HuH-7 (cell line): ENCODE measurements at regions not wholly inside any gene's neighbourhood (a gene's known extent, or its start where the extent isn't known, plus 50 kb on each side); places are given as distances from the start of the nearest gene placed in this dataset.
"Not testable (repeated sequence)": the region's sequence is repeated elsewhere in the genome, so short reads cannot be mapped to it uniquely, and the experiment has no call there.

Source experiments
- DNase-seq: peaks from one replicate; pipeline ENCODE4 v3.0.0; 2011; ENCODE audit warnings: low spot score

DNA sequence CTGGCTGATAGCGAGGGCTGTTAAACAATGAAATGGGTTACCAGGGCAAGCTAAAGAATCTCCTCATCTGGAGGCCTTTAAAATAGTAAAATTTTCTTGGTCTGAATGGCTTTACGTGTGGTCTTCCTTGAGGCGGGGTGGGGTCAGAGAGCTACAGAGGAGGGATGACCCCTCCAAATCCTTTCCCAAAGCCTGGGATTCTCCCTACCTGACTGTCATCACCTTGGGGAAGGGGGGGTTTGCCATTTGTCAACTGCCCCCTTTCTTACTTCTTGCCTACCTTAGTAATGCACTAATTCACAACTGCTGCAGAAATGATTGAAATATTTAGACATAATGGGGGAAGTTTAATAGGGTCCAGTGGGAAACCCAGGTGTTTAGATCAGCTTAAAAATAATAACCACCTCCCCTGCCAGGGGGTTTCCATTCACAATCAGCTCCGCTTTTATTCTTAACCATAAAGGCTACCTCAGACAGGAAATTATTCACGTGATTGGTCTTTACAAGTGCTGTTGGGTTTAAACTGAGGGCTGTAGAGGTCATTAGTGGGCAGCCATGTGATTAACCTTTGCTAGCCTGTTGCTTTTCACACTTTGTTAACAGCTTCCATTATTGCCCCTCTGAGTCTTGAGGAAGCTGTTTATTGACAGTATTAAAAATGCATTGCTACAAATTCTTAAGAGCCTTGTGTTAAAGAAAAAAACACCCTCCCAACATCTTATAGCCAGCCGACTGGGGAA lies 276.5 kb upstream of the ATP11B start:
- no peak for DNase-seq

DNA sequence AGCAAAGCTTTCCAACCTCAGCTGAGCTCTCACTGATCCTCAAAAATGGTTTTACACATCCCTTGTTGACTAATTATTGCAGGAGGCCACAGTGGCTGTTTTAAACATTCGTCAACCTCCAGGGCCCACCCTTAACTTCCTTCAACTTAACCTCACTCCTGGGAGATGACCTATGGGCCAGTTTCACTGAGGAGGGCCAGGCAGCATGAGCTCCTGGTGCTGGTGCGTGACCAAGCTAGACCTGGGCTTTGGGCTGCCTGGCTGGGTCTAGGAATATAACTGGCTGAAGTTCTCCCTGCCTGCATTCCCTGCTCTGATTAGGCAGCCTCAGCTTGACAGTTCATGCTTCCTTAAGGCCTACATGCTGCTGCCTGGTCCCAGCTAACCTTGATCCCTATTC lies 273.7 kb upstream of the ATP11B start:
- DNase-seq: no peak

DNA sequence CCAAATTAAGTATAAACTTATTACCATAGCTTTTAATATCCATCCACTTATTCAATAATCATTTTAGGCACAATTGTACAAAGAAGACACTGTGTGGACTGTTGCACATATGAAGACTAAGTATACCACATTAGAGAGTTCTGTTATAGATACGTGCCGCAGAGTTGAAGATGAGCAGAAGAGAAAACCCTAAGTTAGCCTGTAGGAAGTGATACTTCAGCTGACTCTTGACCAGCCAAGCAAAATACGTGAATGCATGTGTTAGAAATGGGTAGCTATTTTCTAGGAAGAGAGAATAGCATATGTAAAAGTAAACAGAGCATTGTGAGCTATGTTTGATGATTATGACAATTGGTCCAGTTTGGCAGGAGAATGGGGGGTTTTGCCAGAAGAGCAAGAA lies 272.0 kb upstream of the ATP11B start:
- DNase-seq: no peak

DNA sequence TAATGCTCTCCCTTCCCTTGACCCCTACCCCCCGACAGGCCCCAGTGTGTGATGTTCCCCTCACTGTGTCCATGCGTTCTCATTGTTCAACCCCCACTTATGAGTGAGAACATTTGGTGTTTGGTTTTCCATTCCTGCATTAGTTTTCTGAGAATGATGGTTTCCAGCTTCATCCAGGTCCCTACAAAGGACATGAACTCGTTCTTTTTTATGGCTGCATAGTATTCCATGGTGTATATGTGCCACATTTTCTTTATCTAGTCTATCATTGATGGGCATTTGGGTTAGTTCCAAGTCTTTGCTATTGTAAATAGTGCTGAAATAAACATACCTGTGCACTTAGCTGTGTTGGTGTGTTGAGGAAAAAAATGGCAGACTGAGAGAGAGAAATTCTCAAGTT lies 269.9 kb upstream of the ATP11B start:
- not testable (repeated sequence) for DNase-seq

DNA sequence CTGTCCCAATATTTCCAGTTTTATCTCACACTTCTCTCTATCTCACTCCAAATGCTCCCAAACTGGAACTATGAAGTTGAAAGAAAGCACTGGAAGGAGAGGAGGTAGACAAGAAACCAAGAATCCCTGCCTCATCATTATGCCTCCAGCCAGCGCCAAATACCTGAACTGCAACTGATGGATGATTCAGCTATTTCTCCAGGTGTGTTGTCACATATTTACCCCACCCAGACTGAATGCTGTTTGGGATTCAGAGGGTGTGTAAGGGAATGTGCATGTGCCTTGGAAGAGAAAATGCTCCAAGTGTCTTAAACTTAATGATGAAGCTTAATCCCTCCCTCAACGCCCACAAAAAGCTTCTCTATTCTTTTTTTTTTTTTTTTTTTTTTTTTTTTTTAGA lies 269.5 kb upstream of the ATP11B start:
- no peak for DNase-seq

DNA sequence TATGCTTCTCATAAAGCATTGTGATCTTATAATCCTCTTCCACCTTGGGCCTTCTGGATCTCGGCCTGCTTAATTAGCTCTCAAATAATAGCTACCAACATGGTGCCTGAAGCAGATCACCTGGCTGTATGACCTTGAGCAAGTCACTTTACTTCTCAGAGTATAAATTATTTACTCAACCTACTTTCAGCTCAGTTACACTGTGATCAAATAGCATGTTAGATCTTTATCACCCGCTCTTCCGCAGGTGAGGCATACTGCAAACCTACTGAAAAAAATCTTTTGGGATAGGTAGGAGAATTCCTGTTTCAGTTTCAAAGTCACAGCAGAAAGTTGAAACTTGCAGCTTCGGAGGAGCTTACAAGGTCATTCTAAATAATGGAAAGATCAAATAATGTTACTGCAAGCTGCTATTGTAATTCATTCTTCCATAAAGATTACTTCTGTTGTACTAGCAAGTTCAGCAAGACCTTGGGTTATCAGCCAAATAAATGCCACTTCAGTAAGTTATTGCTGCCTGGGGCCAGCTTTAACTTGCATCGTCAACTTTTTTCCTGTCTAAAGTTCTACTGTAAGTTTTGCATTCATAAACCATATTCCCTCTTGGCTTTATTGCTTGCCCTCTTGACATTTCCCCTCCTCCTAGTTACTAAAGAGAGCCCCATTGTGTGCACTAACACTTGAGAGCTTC lies 268.4 kb upstream of the ATP11B start:
- no peak for DNase-seq

DNA sequence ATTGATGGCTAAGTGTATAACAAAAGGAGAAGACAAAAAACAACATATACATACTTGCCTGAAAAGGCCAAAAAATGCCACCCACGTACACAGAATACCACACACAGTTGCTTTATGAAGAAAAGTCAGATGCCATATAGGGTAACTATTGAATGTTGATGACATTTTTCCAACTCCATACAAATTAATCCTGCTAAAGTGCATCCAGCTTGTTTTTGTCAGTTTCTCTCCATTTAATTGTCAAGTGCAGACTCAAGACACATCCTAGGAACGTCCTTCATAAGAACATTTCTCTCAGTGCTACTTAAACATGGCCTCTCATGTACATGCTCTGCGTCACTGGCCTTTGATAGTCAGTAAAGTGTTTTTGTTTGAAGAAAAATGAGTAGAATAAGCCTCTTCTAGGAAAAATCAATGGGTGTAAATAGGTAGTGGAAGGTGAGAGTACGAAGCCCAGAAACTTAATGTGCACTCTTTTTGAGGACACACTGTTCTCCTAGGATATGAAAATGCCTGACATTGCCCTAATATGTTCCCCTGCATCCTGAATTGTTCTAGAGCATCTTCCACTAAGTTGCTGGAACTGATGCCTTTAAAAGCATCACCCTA lies 267.4 kb upstream of the ATP11B start:
- no peak for DNase-seq

DNA sequence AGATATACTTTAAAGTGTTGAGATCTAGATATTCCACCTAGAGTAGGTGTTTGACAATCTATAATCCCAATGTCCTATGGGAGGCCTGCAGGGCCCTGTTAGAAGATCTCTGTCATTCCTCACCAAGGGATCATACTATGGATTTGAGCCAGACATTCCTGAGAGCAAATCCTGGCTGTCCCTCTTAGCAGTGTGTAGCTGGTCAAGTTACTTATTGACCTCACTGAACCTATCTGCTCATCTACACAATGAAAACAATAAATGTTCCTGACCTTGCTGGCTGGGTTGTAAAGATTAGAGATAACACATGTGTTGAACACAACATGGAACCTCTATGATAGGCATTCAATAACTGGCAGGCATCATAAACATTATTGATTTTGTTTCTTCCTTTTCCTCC lies 265.6 kb upstream of the ATP11B start:
- DNase-seq: peak; percentile 17

DNA sequence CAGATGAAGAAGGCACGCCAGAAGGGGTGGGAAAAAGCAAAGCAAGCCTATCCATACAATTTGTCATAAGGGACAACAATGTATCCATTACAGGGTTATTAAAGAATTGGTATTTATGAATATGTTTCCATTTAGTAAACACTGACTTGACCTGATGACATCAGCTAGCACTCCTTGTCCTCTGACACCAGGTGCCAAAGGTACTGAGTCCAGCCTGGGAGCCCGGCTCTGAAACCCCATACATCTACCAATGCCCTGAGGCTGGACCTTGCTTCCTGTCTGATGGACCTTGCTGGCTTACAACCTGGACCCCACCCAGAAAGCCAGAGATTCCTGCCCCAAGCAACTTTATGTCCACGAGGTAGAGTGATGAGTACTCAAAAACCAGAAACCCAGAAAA lies 263.0 kb upstream of the ATP11B start:
- no peak for DNase-seq

DNA sequence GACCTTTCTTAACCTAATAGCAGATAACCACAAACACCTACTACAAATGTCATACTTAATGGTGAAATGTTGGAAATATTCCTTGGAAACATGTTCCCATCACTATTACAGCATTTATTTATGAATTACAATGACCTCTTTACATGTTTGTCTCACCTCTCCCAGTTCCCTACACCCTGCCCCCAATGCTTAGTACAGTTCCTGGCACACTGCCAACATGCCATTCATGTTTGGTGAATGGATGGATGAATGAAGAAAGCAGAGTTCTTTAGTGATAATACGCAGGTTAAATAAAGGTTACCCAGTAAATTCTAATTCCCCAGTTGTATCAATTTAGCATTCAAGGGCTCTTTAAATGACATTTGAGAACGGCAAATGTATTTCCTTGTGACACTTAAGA lies 259.9 kb upstream of the ATP11B start:
- DNase-seq: no peak

DNA sequence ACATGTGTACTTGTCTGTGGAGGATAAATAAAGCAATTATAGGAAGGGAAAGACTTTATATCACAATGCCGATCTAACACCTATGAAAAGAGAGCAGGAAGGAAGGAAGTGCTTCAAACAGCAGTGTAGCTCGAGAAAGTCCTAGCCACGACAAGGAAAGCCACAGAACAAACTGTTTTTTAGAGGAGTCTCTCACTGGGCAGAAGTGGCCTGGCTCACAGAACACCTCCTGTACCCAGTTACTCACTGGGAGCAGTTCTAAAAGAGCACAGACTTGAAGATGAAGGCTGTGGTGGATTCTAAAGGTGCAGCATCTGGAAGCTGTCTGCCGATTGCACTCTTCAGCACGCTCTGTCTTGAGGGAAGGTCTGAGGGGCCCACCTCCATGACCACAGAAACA lies 248.8 kb upstream of the ATP11B start:
- DNase-seq: no peak

DNA sequence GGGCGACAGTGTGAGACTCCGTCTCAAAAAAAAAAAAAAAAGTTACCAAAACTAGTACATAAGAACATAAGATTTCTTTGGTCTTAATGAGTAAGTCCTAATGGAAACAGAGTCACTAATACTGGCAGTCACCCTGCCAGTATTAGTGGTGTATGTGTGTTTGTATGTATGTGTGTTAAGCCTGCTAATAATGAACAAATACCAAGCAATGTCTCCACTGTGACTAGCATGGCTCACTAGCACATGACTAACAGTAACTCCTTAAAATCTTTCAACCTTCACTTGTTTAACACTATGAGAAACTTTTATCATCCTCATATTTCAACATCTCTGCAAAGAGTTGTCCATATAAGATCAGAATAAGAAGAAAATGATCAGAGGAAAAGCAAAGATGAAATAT lies 231.0 kb upstream of the ATP11B start:
- no peak for DNase-seq

DNA sequence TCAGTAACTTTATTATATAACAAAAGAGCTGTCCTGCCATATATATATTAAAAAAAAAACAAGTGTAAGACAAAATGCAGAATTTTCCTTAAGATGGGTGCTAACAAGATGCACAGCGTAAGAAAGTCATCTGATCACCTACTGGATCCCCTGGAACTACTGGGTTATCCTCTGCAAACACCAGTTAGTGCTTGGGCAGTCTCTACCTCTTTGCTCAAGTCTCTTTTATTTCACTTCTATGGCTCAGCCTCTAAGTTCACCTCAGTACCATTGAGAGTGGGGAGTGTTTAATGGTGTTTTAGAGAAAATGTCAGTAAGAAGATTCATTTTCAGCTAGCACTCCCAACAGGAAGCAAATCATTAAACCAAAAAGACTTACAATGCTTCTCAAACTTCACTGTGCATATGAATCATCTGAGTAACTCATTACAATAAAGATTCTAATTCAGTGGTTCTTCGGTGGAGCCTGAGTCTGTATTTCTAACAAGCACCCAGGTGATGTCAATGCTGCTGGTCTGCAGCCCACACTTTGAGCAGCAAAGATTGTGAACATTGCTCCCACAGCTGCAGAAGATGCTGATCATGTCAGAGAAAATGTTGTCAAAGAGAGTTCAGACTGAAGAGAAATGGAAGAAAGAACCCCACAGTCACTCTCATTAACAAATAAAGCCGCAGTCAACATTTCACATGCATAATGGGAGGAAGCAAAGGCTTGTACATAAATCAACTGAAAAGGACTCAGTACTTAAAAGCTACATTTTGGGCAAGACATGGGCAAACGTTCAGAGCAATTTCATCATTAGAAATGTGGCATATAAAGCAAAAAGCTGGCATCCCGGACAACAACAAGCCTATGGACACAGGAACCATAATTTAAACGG lies 227.1 kb upstream of the ATP11B start:
- no peak for DNase-seq

DNA sequence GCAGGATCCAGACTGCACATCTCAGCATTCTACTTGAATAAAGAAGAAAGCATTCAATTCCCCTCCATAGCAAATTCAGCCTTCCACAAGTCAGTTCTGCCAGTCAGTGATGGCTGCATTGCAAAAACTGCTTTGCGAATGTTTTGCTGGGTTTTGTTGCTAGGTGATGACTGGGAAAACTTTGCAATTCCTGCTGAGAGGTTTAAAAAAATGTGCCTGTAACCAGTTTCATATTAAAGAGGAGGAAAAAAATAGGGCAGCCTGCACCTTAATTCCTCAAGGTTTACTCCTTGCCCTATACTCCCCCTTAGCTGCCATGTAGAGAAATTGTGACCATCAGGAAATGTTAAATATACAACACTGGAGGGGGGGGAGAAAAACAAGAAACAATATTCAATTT lies 225.6 kb upstream of the ATP11B start:
- DNase-seq: no peak

DNA sequence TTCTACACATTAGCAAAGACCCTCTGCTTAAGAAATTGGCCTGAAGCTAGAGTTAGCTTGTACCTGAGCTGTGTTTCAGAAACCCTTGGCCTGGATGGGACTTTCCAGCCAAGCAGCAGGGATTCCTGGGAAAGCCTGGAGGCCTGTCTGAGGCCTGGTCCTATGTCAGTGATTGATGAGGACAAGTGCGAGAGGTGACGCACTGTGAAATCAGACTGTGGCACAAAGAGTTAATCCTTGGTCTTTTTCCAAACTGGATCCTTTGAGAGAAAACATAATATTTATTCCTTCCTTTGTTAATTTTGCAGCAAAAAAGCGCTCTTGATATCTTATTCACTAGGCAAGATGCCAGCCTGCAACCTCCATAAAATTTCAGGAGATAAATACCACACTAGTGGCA lies 225.0 kb upstream of the ATP11B start:
- no peak for DNase-seq

DNA sequence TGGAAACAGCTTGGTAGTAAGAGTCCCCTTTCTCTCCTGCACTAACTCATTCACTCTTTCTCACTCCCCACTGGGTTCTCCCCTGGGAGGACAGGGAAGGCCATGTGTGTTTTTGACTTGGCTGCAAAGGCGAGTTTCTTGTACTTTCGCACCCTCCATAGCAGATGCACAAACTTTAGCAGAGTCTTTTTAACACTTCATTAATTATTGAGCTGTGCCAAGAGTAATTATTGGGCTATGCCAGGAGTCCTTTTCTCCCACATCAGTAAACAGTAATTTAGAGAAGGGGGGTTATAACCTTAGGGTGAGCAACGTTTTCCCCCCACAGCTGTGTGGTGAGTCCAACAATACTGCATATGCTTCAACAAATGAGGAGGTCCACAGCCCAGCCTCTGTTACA lies 224.4 kb upstream of the ATP11B start:
- DNase-seq: no peak

DNA sequence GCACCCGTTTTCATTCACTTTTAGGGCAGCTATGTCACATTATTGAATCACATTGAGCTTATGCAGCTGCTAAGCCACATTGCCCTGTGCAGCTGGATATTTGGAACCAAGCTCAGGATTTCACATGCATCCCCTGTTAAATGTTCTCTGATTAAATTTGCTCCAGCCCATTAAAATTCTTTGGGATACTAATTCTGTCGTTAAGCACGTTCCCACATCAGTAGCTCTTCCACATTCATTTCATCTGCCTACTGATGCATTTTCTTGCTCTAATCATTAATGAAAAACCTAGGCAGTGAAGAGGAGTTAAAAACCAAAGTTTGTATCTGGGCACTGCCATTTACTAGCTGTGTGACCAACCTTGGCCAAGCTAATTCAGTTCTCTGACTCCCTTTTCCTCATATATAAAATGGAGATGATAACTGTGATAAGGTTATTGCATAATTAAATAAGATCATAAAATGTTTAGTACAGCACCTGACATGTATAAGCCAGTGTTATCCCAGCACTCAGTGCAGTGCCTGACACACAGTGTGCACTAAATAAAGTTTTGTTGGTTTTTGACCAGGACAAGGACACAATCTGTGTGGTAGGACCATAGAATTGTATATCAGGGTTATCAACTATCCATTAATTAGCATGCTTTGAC lies 222.2 kb upstream of the ATP11B start:
- no peak for DNase-seq

DNA sequence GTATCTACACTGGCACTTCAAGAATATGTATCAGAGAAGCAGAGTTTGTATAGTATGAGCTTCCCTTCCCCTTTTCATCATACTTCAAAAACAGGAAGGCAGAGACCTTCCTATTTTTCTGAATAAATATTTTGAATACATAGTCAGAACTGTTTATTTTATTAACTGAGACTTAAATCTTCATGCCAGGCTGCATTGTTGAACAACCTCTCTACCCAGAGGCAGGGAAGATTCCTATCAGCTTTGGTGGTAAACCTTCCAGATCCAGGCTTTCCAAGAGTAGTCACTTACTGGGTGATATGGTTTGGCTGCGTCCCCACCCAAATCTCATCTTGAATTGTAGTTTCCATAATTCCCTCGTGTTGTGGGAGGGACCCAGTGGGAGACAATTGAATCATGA lies 217.4 kb upstream of the ATP11B start:
- DNase-seq: no peak

DNA sequence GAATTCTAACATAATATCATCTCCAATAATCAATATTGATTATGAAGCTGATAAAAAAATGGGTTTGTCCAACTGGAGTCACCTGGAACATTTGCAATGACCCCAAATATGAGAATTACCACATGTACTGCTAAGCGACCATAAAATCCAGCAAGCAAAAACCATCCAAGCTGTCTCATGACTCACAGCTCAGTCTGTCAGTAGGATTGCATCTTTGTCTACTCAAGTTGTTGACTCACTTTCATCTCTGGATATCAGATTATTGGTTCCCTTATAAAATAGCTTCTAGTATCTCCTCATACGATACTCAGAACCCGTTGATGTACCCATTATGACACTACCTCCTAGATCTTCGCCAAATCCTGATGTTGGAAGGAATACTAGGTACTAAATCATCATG lies 209.8 kb upstream of the ATP11B start:
- DNase-seq: no peak

DNA sequence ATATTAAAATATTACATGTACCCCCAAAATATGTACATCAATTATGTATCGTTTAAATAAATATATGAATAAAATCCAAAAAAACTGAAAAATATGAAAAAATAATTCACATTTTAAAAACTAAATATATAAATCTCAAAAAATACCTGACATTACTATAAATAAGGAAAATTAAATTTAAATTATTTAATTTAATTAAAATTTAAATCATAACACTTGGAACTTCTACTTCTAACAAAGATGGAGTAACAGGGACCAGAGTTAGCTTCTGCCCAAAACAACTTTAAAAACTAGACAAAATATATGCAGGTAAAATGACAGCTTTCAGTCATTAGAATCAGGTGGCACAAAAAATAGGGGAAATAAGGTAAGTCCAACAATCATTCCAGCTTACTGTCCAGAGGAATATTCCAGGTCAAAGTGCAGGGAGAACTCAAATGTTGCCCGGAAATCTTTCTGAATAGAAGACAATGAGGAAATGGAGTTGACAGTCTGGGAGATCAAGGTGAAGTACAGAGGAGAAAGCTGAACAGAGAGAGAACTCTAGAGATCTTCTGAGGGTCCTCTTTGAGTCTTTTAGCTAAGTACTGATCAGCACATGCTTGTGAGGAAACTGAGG lies 207.7 kb upstream of the ATP11B start:
- no peak for DNase-seq

DNA sequence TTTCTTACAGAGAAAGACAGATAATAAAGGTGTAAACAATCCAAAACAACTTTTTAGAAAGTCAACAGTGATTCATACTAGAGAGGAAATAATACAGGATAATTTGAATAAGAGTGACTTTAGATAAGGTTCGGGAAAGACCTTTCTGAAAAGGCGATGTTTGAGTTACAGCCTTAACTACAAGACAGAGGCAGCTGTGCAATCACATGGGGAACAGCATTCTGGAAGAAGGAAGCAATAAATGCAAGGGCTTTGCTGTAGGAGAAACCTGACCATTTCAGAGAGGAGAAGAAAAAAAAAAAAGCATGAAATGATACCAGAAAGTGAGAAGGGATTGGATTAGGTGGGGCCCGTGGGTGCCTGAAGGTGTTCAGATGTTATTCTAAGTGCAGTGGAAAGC lies 200.6 kb upstream of the ATP11B start:
- no peak for DNase-seq
